Fibroblast of mammary gland (primary cell): ENCODE measurements at regions not wholly inside any gene's neighbourhood (a gene's known extent, or its start where the extent isn't known, plus 50 kb on each side); places are given as distances from the start of the nearest gene placed in this dataset.

Experiments used
- DNase-seq: peaks from one replicate; pipeline ENCODE4 v3.0.0-alpha.2; 2010; ENCODE audit warnings: low read depth
- H3K4me3 ChIP-seq: 2 replicates; pipeline ENCODE4 v1.5.1; 2011; ENCODE audit warnings: low read depth, mild to moderate bottlenecking, low read length, moderate library complexity; ENCODE audit not compliant: control insufficient read depth
- CTCF ChIP-seq: conservative IDR thresholded peaks from 2 replicates; pipeline ENCODE4 v1.5.1; 2011; ENCODE audit warnings: low read depth, low read length, inconsistent platforms; ENCODE audit not compliant: control insufficient read depth, insufficient read depth

GRCh38 chr3:55272031-55272645 lies 215.0 kb downstream of the WNT5A start:
- no peak overlapping the region for H3K4me3 ChIP-seq
- no peak for TF ChIP-seq CTCF
- DNase-seq: peak; percentile 28

GRCh38 chr3:55271549-55271948 lies 215.6 kb downstream of the WNT5A start:
- no peak for DNase-seq
- no peak for TF ChIP-seq CTCF
- no peak overlapping the region for H3K4me3 ChIP-seq

GRCh38 chr3:55270976-55271375 lies 216.1 kb downstream of the WNT5A start:
- TF ChIP-seq CTCF: no peak
- no peak for DNase-seq
- H3K4me3 ChIP-seq: no peak overlapping the region

GRCh38 chr3:55269636-55270035 lies 217.5 kb downstream of the WNT5A start:
- no peak for TF ChIP-seq CTCF
- DNase-seq: no peak
- no peak overlapping the region for H3K4me3 ChIP-seq

GRCh38 chr3:55269096-55269495 lies 218.0 kb downstream of the WNT5A start:
- no peak overlapping the region for H3K4me3 ChIP-seq
- DNase-seq: no peak
- no peak for TF ChIP-seq CTCF

GRCh38 chr3:55267206-55267930 lies 219.7 kb downstream of the WNT5A start:
- no peak for TF ChIP-seq CTCF
- H3K4me3 ChIP-seq: no peak overlapping the region
- DNase-seq: peak; percentile 74

GRCh38 chr3:55264919-55265318 lies 222.2 kb downstream of the WNT5A start:
- no peak overlapping the region for H3K4me3 ChIP-seq
- TF ChIP-seq CTCF: no peak
- peak; percentile 36 for DNase-seq
